DND-41 (cell line): ENCODE measurements at regions not wholly inside any gene's neighbourhood (a gene's known extent, or its start where the extent isn't known, plus 50 kb on each side); places are given as distances from the start of the nearest gene placed in this dataset.

Experiments used
- ATAC-seq: fragments of 200-7000 bp; cut with Tn5 transposase; 3 replicates; pipeline ENCODE4 v1.9.1; 2021; ENCODE audit warnings: low read depth; ENCODE audit not compliant: insufficient read depth
- DNase-seq: peaks from one replicate; pipeline ENCODE4 v3.0.0-alpha.2; 2020
- H2AFZ ChIP-seq: 2 replicates; pipeline ENCODE4 v1.6.0; 2012; ENCODE audit warnings: low read depth, low read length
- H3K27ac ChIP-seq: 2 replicates; pipeline ENCODE4 v1.5.1; 2012; ENCODE audit warnings: low read length, inconsistent platforms
- H3K27me3 ChIP-seq: fragments of 200-600 bp; sonication (generic); 2 replicates; pipeline ENCODE4 v1.6.0; 2012; ENCODE audit warnings: low read length, mild to moderate bottlenecking, inconsistent platforms; ENCODE audit not compliant: insufficient read depth, poor library complexity
- H3K36me3 ChIP-seq: 2 replicates; pipeline ENCODE4 v1.5.1; 2012; ENCODE audit warnings: low read length, inconsistent platforms; ENCODE audit not compliant: insufficient read depth
- H3K4me1 ChIP-seq: 2 replicates; pipeline ENCODE4 v1.5.1; 2012; ENCODE audit warnings: mild to moderate bottlenecking, low read length; ENCODE audit not compliant: insufficient read depth
- H3K4me2 ChIP-seq: 2 replicates; pipeline ENCODE4 v1.6.0; 2012; ENCODE audit warnings: mild to moderate bottlenecking, moderate library complexity, low read length, inconsistent platforms; ENCODE audit not compliant: insufficient read depth
- H3K4me3 ChIP-seq, 2 experiments: fragments of 200-600 bp in 1 of 2; shearing (Covaris generic) in 1 of 2; 2 replicates each; pipeline ENCODE4 v1.5.1; 2012 to 2016; ENCODE audit warnings: inconsistent platforms in 2 of 2, low read length in 2 of 2, mild to moderate bottlenecking in 2 of 2, low read depth in 1 of 2, moderate library complexity in 1 of 2
- H3K79me2 ChIP-seq: 2 replicates; pipeline ENCODE4 v1.6.0; 2012; ENCODE audit warnings: low read length, inconsistent platforms; ENCODE audit not compliant: insufficient read depth
- H3K9ac ChIP-seq: 2 replicates; pipeline ENCODE4 v1.6.0; 2012; ENCODE audit warnings: low read depth, mild to moderate bottlenecking, inconsistent platforms, low read length, moderate library complexity
- H3K9me3 ChIP-seq: 2 replicates; pipeline ENCODE4 v1.5.1; 2012; ENCODE audit warnings: low read length, moderate library complexity, mild to moderate bottlenecking, inconsistent platforms; ENCODE audit not compliant: insufficient read depth, severe bottlenecking
- H4K20me1 ChIP-seq: 2 replicates; pipeline ENCODE4 v1.6.0; 2012; ENCODE audit warnings: low read length; ENCODE audit not compliant: insufficient read depth
- CTCF ChIP-seq: IDR thresholded peaks from 2 replicates; pipeline ENCODE4 v1.5.1; 2012; ENCODE audit warnings: borderline replicate concordance, low read length, moderate library complexity, mild to moderate bottlenecking; ENCODE audit not compliant: poor library complexity, severe bottlenecking; ENCODE audit errors: extremely low read depth
- EZH2 ChIP-seq: IDR thresholded peaks from 3 replicates; pipeline ENCODE4 v1.6.1; 2012; ENCODE audit warnings: borderline replicate concordance, low read depth, mild to moderate bottlenecking, moderate library complexity, low read length, inconsistent platforms; ENCODE audit not compliant: severe bottlenecking

GRCh38 chr4:18171896-18172295 is 150.3 kb upstream of the LCORL start:
- Histone ChIP-seq H2AFZ (no peak overlapping the region), H3K4me3 (no peak overlapping the region), H3K36me3 (no peaks in the 10 kb centered on the region), H3K9me3 (no peaks in the 10 kb centered on the region), H3K27ac (no peak overlapping the region), H3K79me2 (no peaks in the 10 kb centered on the region), H3K4me2 (no peak overlapping the region), H3K4me1 (no peaks in the 10 kb centered on the region), H3K9ac (no peak overlapping the region), H4K20me1 (no peaks in the 10 kb centered on the region), H3K27me3 (no peaks in the 10 kb centered on the region)
- ATAC-seq (no peak), DNase-seq (no peak)
- no peak for TF ChIP-seq EZH2
- TF ChIP-seq CTCF, result no peak

- H3K4me2 ChIP-seq, result no peak overlapping the region
- H3K27ac ChIP-seq, result no peak overlapping the region
- no peak for DNase-seq
- H4K20me1 ChIP-seq, result no peaks in the 10 kb centered on the region
- no peak overlapping the region for H2AFZ ChIP-seq
- TF ChIP-seq EZH2 (no peak), CTCF (no peak)
- no peak overlapping the region for H3K9ac ChIP-seq
- no peaks in the 10 kb centered on the region for H3K79me2 ChIP-seq
- H3K4me3 ChIP-seq, result no peak overlapping the region
- H3K27me3 ChIP-seq, result no peaks in the 10 kb centered on the region
- no peak for ATAC-seq
- no peaks in the 10 kb centered on the region for H3K4me1 ChIP-seq
- H3K36me3 ChIP-seq, result no peaks in the 10 kb centered on the region
- no peaks in the 10 kb centered on the region for H3K9me3 ChIP-seq
These were observed 146.3 kb upstream of the LCORL start for GRCh38 chr4:18167831-18168230.

- Histone ChIP-seq H3K27ac (no peak overlapping the region), H3K36me3 (no peaks in the 10 kb centered on the region), H3K9ac (no peak overlapping the region), H3K4me3 (no peak overlapping the region), H3K4me2 (no peak overlapping the region), H2AFZ (no peak overlapping the region), H3K79me2 (no peaks in the 10 kb centered on the region), H3K27me3 (no peaks in the 10 kb centered on the region), H3K4me1 (no peaks in the 10 kb centered on the region), H3K9me3 (no peaks in the 10 kb centered on the region), H4K20me1 (no peaks in the 10 kb centered on the region)
- TF ChIP-seq CTCF (no peak), EZH2 (no peak)
- DNase-seq (no peak), ATAC-seq (no peak)
These were observed 145.4 kb upstream of the LCORL start for GRCh38 chr4:18166925-18167324.

- Histone ChIP-seq H3K27me3 (no peaks in the 10 kb centered on the region), H3K9me3 (no peaks in the 10 kb centered on the region), H3K4me3 (no peak overlapping the region)
These were observed 140.9 kb upstream of the LCORL start for GRCh38 chr4:18162453-18162852.

More at GRCh38 chr4:18162453-18162852, 140.9 kb upstream of the LCORL start:
- Histone ChIP-seq H3K27ac (no peak overlapping the region), H3K36me3 (no peaks in the 10 kb centered on the region), H3K4me1 (no peaks in the 10 kb centered on the region), H3K79me2 (no peaks in the 10 kb centered on the region), H4K20me1 (no peaks in the 10 kb centered on the region), H3K9ac (no peak overlapping the region), H3K4me2 (no peak overlapping the region), H2AFZ (no peak overlapping the region)
- no peak for DNase-seq
- TF ChIP-seq EZH2 (no peak), CTCF (no peak)
- no peak for ATAC-seq
